ENCODE measurements at regions not wholly inside any gene's neighbourhood (a gene's known extent, or its start where the extent isn't known, plus 50 kb on each side); places are given as distances from the start of the nearest gene placed in this dataset.
"Not testable (repeated sequence)": the region's sequence is repeated elsewhere in the genome, so short reads cannot be mapped to it uniquely, and the experiment has no call there.

DNA sequence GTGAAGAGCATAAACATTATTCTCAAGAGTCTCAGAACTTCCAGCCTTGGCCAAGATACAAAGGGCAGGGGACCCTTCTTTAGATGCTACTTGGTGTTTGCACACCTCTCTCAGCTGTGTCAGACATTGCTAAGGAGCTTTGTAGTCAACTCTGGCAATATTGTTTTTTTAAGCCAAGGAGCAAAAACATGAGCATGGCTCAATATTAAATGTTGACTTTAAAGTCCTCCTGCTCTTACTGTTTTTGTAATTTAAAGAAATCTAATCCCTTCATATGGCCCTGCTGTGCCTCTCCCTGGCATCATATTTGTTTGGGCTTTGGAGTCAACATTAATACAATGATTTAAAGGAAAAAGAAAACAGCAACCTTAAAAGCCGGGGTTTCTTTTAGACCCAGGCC is 67.9 kb upstream of the TMEM170B start:
- Histone ChIP-seq H3K27me3 (no peaks in the 10 kb centered on the region), H3K27ac (no peak overlapping the region), H3K4me1 (no peaks in the 10 kb centered on the region), H3K4me3 (no peak overlapping the region), H3K9me3 (no peaks in the 10 kb centered on the region), H3K36me3 (no peaks in the 10 kb centered on the region)
- DNase-seq (no peak), ATAC-seq (no peak)
- TF ChIP-seq, protein P1, sequence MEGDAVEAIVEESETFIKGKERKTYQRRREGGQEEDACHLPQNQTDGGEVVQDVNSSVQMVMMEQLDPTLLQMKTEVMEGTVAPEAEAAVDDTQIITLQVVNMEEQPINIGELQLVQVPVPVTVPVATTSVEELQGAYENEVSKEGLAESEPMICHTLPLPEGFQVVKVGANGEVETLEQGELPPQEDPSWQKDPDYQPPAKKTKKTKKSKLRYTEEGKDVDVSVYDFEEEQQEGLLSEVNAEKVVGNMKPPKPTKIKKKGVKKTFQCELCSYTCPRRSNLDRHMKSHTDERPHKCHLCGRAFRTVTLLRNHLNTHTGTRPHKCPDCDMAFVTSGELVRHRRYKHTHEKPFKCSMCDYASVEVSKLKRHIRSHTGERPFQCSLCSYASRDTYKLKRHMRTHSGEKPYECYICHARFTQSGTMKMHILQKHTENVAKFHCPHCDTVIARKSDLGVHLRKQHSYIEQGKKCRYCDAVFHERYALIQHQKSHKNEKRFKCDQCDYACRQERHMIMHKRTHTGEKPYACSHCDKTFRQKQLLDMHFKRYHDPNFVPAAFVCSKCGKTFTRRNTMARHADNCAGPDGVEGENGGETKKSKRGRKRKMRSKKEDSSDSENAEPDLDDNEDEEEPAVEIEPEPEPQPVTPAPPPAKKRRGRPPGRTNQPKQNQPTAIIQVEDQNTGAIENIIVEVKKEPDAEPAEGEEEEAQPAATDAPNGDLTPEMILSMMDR (IDR thresholded peaks at IDR 0.05), result no peak
- intact Hi-C loops (cut with DNase I), result no loop called here

DNA sequence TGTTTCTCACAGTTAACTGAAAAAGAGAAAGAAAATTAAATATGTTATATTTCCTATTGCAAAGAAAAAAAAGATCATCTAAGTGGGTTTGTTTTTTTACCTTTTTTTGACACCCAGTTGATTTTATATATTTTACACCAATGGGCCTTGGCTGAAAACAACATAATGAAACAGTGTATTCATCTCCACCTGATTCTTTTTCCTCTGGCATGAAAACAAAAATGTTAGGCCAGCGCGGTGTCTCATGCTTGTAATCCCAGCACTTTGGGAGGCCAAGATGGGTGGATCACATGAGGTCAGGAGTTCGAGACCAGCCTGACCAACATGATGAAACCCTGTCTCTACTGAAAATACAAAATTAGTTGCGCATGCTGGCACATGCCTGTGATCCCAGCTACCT is 69.3 kb upstream of the TMEM170B start:
- intact Hi-C loops (cut with DNase I); H3K27ac ChIP-seq; DNase-seq: not testable (repeated sequence)

DNA sequence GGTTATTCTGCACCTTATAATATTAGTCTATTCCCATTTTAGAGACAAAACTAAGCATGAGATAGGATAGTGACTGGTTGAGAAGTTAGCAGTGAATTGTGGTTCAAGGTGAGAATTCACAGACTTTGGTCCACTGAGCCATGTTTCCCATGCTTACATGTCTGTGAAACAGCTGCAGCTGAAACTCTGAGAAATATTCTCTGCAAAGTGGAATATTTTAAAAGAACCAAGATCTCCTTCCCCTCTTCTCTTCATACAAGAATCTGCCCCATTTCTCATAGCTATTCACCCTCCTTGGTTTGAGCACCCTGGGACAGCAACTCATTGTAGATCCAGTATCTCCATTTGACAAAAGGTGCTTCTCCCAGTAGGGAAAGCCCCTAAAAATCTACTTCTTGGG is 70.2 kb upstream of the TMEM170B start:
- Histone ChIP-seq H3K27me3 (no peaks in the 10 kb centered on the region), H3K27ac (no peak overlapping the region), H3K4me3 (no peak overlapping the region), H3K4me1 (no peaks in the 10 kb centered on the region), H3K36me3 (no peaks in the 10 kb centered on the region), H3K9me3 (no peaks in the 10 kb centered on the region)
- intact Hi-C loops (cut with DNase I), result no loop called here
- no peak for ATAC-seq
- no peak for DNase-seq
- TF ChIP-seq, protein P1 (IDR thresholded peaks at IDR 0.05), result no peak

More for the DNA sequence above, 69.3 kb upstream of the TMEM170B start:
- H3K36me3 ChIP-seq, H3K9me3 ChIP-seq, H3K4me1 ChIP-seq, H3K27me3 ChIP-seq, H3K4me3 ChIP-seq, ATAC-seq: not testable (repeated sequence)

DNA sequence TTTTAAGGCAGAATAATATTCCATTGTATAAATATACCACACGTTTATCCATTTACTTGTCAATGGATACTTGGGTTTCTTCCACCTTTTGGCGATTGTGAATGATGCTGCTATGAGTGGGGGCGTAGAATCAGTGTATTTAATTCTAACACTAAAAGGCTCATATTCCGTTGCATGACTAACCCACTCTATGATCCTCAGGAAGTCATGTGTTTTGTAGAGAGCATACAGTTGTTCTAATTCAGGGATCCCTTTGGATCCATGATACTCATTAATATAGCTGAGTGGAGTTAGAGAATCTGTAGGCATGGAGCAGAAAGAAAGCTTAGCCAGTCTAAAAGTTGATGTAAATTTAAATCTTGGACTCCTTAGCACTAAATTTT is 74.2 kb upstream of the TMEM170B start:
- DNase-seq (no peak), ATAC-seq (no peak)
- Histone ChIP-seq H3K4me1 (peaks cover 17% of the 10 kb centered on the region), H3K9me3 (no peaks in the 10 kb centered on the region), H3K27me3 (no peaks in the 10 kb centered on the region), H3K36me3 (no peaks in the 10 kb centered on the region), H3K4me3 (no peak overlapping the region), H3K27ac (peak overlapping the region; percentile 4)
- TF ChIP-seq, protein P1 (IDR thresholded peaks at IDR 0.05), result no peak
- intact Hi-C loops (cut with DNase I), result no loop called here

DNA sequence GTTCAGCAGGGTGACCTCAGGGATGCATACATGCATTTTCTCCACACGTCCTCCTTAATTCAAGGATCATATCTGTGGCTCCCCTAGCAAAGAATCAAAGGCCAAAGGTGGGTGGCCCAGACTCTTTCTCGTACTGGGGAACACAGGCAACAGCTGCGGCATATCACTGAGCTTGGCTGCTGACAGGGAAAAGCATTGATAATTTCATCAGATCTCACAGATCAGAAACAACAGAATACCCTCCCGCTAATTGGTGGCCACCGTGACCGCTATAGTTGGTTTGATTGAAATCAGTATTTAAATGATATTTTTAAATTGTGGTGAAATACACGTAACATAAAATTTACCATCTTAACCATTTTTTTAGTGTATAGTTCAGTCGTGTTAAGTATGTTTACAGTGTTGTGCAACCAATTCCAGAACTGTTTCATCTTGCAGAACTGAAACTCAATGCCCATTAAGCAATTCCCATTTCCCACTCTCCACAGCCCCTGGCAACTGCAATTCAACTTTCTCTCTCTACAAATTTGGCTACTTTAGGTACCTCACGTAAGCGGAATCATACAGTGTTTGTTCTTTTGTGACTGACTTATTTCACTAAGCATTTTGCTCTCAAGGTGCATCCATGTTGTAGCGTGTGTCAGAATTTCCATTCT is 74.7 kb upstream of the TMEM170B start:
- TF ChIP-seq, protein P1 (IDR thresholded peaks at IDR 0.05), result no peak
- Histone ChIP-seq H3K27ac (peak overlapping the region; percentile 4), H3K4me1 (peaks cover 17% of the 10 kb centered on the region), H3K27me3 (no peaks in the 10 kb centered on the region), H3K9me3 (no peaks in the 10 kb centered on the region), H3K36me3 (no peaks in the 10 kb centered on the region), H3K4me3 (no peak overlapping the region)
- no peak for DNase-seq
- ATAC-seq, result peak; percentile 73
- intact Hi-C loops (cut with DNase I), result no loop called here

DNA sequence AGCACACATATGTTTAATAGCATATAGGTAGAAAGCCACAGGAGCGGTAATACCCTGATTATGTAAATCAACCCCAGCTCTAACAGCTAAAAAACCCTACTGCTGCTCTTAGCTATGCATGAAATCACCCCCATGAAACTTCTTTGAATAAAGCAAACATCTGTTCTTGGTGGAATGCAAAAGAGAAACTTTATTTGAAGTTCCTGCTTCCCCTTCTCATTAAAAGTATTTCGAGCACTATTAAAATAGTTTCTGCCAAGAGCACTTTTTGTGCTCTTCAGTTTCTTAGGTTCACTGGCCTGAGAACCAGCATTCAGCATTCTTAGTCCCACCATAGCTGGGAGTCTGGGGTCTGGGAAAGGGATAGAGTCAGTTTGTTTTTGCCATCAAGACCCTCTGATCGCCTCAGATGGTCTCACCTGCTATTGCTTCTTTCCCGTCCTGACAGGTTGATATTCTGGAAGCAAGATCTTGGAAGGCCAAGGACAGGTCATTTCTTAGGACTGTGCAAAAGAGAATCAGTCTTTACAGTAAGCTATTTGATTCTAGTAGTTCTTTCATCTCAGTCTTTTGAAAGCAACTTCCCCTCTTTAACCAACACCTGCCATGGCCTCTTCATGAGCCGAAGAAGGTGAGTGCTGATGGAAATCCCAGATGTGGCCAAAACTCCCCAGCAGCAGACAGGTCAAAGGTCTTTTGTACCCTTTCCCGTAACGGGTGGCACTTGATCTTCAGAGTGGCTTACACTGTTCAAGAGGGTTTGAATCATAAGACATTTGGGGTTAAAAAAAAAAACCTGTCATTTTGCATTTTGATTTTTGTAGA is 76.5 kb upstream of the TMEM170B start:
- H3K4me1 ChIP-seq, result peaks cover 17% of the 10 kb centered on the region
- no peak overlapping the region for H3K4me3 ChIP-seq
- no peaks in the 10 kb centered on the region for H3K36me3 ChIP-seq
- TF ChIP-seq, protein P1 (IDR thresholded peaks at IDR 0.05), result no peak
- peak overlapping the region; percentile 44 for H3K27ac ChIP-seq
- ATAC-seq (peak; percentile 59), DNase-seq (no peak)
- no peaks in the 10 kb centered on the region for H3K9me3 ChIP-seq
- intact Hi-C loops (cut with DNase I), result no loop called here
- no peaks in the 10 kb centered on the region for H3K27me3 ChIP-seq

All from upper lobe of right lung (tissue), 1 donor.